Epithelial cell of esophagus (primary cell): ENCODE measurements at regions not wholly inside any gene's neighbourhood (a gene's known extent, or its start where the extent isn't known, plus 50 kb on each side); places are given as distances from the start of the nearest gene placed in this dataset.
A peak's percentile ranks its signal among the peaks of the same experiment; 100 is the strongest.

Experiments used
- DNase-seq: peaks from one replicate; pipeline ENCODE4 v3.0.0; 2010; ENCODE audit warnings: low read depth
- H3K4me3 ChIP-seq: 2 replicates; pipeline ENCODE4 v1.5.1; 2011; ENCODE audit warnings: mild to moderate bottlenecking, low read length, control low read depth
- TF ChIP-seq, protein P1 (sequence below): IDR thresholded peaks from 2 replicates; pipeline ENCODE4 v1.5.1; 2011; ENCODE audit warnings: low read depth, mild to moderate bottlenecking, low read length, control low read depth, inconsistent platforms; ENCODE audit not compliant: insufficient read depth; ENCODE audit errors: missing control alignments

DNA sequence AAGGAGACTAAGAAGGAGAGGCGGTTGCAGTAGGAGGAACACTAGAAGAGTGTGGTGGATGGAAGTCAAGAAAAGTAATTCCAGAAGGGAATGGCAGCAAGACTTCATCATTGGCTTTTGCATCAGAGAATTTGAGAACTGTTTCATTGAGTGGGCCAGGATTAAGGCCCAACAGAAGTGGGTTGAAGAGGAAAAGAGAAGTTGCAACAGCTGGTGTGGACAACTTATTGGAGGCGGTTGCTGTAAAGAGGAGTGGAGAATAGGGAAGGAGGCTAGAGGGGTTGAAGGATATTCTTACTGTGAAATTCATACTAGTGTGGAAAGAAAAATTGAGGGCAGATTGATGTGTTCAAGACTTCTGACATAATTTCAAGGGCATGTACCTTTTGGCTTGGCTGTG lies 168.7 kb upstream of the FN1 start:
- no peak overlapping the region for H3K4me3 ChIP-seq
- TF ChIP-seq, protein P1, sequence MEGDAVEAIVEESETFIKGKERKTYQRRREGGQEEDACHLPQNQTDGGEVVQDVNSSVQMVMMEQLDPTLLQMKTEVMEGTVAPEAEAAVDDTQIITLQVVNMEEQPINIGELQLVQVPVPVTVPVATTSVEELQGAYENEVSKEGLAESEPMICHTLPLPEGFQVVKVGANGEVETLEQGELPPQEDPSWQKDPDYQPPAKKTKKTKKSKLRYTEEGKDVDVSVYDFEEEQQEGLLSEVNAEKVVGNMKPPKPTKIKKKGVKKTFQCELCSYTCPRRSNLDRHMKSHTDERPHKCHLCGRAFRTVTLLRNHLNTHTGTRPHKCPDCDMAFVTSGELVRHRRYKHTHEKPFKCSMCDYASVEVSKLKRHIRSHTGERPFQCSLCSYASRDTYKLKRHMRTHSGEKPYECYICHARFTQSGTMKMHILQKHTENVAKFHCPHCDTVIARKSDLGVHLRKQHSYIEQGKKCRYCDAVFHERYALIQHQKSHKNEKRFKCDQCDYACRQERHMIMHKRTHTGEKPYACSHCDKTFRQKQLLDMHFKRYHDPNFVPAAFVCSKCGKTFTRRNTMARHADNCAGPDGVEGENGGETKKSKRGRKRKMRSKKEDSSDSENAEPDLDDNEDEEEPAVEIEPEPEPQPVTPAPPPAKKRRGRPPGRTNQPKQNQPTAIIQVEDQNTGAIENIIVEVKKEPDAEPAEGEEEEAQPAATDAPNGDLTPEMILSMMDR = no peak
- no peak for DNase-seq

DNA sequence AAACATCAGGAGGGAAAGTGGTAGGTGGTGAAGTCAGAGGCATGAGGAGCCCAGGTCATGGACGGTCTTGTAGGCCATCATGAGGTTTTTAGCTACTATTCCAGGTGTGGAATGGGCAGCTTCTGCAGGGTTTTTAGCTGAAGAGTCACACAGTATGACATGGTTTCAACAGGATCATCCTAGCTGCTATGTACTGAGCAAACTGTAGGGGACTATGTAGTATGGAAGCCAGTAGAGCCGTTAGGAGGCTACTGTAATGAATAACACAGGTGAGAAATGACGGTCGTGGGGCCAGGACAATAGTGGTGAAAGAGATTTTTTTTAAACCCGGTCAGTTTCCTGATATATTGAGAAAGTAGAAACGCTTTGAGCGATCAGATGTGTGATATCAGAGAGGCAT lies 167.6 kb upstream of the FN1 start:
- no peak overlapping the region for H3K4me3 ChIP-seq
- TF ChIP-seq, protein P1 = no peak
- DNase-seq = no peak

DNA sequence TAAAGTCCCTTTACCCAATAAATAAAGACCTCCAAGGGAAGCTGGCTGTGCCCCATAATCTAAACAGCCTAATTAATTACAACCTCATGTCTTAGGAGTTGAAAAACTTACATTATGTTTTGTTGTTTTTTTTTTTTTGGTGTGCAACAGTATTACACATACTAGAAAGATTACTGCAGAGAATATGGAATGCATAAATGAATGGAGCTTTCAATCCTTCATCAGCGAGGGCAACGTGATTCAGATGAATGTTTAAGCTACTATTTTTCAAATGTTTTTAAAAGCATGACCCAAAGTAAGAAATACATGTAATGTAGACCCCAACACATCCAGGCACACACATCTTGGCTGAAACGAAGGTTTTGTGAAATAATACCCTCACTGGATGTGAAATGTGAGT lies 167.1 kb upstream of the FN1 start:
- no peak for DNase-seq
- H3K4me3 ChIP-seq = no peak overlapping the region
- TF ChIP-seq, protein P1 = no peak

DNA sequence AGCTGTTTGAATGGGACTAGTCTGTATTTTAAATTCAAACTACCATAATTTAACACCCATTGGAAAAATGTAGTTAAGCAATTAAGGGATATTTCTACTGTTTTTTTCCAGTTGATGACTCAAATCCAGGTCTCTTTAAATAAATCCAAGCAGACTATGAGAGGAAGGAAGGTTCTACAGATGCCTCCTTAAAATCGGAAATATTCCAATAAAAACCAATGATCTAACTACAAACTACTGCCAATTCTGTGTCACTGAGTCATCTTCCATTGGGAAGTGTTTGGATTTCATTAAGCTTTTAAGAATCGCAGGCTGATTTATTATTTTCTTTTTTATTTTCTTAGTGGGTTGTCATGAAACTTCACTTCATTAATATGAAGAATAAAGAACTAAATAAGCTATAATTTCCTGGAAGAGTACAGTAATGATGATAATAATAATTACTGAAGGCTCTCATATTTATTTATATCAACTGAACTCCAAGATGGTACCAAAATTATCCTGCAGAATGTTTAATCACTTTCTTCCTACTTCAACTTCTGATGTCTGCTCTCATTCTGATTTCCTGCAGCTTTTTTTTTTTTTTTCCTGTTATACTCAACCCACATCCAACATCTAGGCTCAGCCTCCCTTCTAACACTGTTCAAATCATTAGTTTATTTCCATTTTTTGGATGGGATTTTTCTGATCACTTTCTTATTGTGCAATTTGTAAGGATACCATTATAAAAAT lies 166.3 kb upstream of the FN1 start:
- TF ChIP-seq, protein P1 = no peak
- H3K4me3 ChIP-seq = no peak overlapping the region
- DNase-seq = no peak

DNA sequence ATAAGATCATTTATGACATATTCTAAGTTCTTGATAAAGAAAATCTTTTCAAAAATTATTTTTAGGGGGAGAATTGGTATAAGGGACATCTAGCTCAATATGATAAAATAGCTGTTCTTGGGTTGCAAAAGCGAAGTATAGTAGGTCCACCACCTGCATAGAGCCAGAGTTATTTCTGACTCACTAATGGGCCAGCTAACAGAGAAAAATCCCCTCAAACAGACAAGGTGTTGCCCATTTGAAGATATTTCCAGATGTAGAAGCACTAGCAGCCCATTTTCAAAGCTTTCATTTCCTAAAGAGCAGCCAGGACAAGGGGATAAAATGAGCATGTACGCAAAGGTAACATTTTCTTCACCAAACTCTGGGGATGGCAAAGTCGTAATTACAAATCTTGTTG lies 165.7 kb upstream of the FN1 start:
- no peak for DNase-seq
- TF ChIP-seq, protein P1 = no peak
- no peak overlapping the region for H3K4me3 ChIP-seq

DNA sequence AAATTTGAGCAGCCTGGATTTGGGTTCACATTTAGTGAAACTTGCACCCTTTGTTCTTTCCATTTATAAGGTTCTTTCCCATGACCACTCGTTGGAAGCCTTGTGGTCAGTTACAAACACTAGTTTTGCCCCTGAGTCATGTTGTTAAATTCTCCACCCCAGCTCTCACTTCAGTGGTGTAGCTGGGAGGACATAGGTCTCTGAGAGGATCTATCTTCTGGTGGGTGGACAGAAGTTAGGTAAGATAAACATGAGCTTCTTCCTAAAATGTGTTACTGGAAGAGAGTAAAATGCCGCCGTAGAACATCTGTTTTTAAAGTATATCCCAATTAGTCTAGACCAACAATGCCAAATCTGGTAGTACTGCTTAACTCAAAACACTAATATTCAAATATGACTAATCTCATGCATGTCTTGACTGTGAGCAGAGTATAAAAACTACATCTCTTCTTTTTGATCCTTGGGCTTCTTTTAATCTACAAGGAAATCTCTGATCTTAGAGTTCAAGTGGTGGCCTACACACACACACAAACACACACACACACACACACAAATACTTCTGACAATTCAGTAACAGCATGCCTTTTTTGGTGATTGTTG lies 162.6 kb upstream of the FN1 start:
- peak; percentile 19 for DNase-seq
- TF ChIP-seq, protein P1 = no peak
- no peak overlapping the region for H3K4me3 ChIP-seq

DNA sequence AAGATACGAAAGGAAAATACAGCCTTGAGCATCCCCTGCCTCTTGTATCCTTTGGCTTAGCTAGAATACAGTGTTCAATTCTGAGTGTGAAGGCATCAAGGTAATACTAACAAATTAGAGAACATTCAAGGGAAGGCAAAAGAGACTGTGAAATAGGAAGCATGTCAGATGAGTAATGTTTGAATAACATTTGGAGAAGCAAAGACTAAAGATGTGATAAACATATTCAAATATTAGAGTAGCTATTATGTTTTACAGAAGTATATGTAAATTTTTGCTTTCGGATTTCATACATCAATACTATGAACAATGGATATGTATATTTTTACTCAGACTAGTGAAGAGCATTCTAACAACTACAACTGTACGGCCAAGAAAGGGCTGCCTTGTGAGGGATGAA lies 161.7 kb upstream of the FN1 start:
- no peak for DNase-seq
- H3K4me3 ChIP-seq = no peak overlapping the region
- TF ChIP-seq, protein P1 = no peak
